SKM-1 treated with dmso at 0.1 percent for 144 hours (cell line): ENCODE measurements at regions not wholly inside any gene's neighbourhood (a gene's known extent, or its start where the extent isn't known, plus 50 kb on each side); places are given as distances from the start of the nearest gene placed in this dataset.
"Not testable (repeated sequence)": the region's sequence is repeated elsewhere in the genome, so short reads cannot be mapped to it uniquely, and the experiment has no call there.

Source experiments
- DNase-seq: peaks from one replicate; lab custom pipeline; 2025; ENCODE audit not compliant: unreplicated experiment; lab: John Stamatoyannopoulos, UW

- not testable (repeated sequence) for DNase-seq
Observed at GRCh38 chr10:33867199-33867789, 532.8 kb upstream of the NRP1 start.

GRCh38 chr10:33863352-33863751, 528.9 kb upstream of the NRP1 start:
- no peak for DNase-seq

- no peak for DNase-seq
Observed at GRCh38 chr10:33862536-33863105, 528.2 kb upstream of the NRP1 start.

DNA sequence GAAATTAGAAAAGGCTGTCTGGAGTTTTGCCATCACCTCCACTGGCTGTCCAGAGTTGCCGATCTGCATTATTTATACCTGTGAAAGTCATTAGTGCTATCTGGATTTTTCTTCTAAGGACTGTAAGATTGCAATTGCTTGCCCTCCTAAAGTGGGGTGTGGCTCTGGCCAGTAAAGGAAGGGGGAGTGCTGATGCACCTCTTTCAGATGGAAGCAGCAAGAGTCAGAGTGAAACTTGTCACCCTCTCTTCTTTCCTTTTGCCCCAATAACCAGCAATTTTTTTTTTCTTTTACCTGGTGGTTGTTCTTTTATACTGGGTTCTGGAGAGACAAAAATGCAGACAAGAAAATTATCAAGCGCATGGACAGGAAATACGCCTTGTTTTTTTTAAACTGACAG, 527.4 kb upstream of the NRP1 start:
- no peak for DNase-seq

- no peak for DNase-seq
Observed at GRCh38 chr10:33861016-33861704, 526.7 kb upstream of the NRP1 start.

DNA sequence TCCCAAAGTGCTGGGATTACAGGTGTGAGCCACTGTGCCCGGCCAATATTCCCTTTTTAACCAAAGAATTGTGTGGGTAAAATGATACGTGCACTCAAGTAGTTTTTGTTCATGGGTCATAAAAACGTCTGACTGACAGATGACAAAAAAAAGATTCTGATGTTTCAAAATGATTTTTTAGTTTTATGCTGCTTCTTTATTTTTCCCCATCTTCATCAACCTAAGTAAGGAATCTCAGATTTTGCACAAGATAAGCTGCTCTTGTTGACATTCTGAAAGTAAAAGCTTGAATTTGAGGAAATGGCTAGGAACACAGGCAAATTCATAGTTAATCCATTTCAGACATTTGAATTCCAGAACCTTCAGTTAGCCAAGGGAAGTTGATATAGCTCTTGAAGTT, 526.1 kb upstream of the NRP1 start:
- no peak for DNase-seq

- no peak for DNase-seq
Observed at GRCh38 chr10:33859319-33860022, 525.0 kb upstream of the NRP1 start.

- no peak for DNase-seq
Observed at GRCh38 chr10:33858326-33858725, 523.9 kb upstream of the NRP1 start.

- DNase-seq: not testable (repeated sequence)
Observed at GRCh38 chr10:33853221-33853620, 518.8 kb upstream of the NRP1 start.

- no peak for DNase-seq
Observed at GRCh38 chr10:33843379-33843778, 508.9 kb upstream of the NRP1 start.

GRCh38 chr10:33841678-33842077, 507.2 kb upstream of the NRP1 start:
- no peak for DNase-seq

- no peak for DNase-seq
Observed at GRCh38 chr10:33838731-33839130, 504.3 kb upstream of the NRP1 start.

- no peak for DNase-seq
Observed at GRCh38 chr10:33837736-33838135, 503.3 kb upstream of the NRP1 start.

DNA sequence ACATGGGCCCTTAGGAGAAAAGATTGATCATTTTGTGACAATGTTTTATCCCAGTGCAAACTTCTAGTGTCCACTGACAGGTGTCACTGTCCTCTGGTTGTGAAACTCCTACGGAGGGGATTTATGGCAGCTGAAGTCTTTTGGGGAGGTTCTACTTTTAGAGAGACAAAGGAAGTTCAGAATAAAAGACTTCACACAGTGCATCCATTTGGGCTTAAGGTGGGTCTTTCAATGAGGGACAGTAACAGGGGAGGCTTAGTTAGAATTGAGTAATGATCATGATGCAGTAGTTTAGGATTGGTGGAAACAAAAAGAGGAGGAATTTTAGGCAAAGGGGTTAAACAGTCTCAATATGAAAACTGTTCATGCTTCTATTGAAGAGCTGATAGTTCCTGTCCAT, 501.1 kb upstream of the NRP1 start:
- DNase-seq: no peak

GRCh38 chr10:33833566-33833965, 499.1 kb upstream of the NRP1 start:
- DNase-seq: no peak

GRCh38 chr10:33832124-33832787, 497.8 kb upstream of the NRP1 start:
- DNase-seq: no peak

DNA sequence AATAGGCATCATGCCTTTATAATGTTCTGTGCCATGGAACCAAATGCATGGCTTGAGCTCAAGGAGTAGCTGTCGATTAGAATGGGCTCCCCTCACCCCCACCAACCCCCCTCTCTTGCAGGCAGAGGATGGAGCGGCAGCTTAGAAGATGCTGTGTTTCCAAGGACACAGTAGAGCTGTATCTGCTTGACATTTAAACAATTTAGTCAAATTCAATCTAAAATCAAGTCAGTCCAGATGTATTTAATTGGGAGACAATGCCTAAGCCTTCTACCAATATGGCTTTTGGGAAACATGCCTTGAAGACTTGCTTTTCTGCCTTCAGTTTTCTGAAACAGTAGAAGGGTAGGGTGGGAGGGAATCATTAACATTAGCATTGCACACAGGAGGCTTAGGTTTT, 497.1 kb upstream of the NRP1 start:
- no peak for DNase-seq

DNA sequence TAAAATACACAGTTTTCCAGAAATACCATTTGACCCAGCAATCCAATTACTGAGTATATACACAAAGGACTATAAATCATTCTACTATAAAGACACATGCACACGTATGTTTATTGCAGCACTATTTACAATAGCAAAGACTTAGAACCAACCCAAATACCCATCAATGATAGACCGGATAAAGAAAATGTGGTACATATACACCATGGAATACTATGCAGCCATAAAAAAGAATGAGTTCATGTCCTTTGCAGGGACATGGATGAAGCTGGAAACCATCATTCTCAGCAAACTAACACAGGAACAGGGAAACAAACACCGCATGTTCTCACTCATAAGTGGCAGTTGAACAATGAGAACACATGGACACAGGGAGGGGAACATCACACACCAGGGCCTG, 495.4 kb upstream of the NRP1 start:
- not testable (repeated sequence) for DNase-seq

DNA sequence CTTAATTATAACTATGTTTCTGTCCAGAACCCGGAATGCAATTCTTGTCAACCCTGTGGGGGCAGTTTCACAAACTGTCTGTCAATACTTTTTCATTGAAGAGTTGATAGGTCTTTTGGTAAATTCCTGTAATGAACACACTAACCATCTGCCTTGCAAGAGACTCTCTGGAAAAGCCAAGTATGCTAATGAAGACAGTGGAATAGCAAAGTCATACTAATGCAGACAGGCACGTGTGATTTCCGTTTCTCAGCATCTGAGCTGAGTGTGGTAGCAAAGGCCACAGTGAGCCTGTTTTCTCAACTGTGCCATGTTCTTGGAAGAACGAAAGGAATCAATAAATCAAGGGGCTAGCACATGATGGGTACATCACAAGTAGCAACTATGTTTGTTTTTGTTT, 494.1 kb upstream of the NRP1 start:
- DNase-seq: no peak

DNA sequence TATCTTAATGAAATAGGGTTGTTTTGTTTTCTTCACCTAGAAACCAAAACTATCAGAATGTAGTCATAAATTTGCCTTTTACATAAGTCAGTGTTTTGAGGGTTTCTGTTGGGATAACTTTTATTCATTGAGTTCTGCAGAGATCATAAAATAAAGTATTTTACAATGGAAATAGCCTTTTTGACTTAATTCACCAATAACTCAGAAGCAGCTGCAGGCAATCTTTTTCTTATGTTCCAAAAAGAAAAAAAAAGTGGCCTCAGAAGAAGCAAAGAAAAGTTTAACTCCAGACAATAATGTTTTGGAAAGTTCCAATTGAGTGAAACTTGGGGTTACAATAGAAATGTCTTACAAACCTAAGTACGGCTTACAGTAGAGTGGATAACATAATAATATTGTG, 491.7 kb upstream of the NRP1 start:
- DNase-seq: no peak

GRCh38 chr10:33822774-33823173, 488.3 kb upstream of the NRP1 start:
- no peak for DNase-seq

DNA sequence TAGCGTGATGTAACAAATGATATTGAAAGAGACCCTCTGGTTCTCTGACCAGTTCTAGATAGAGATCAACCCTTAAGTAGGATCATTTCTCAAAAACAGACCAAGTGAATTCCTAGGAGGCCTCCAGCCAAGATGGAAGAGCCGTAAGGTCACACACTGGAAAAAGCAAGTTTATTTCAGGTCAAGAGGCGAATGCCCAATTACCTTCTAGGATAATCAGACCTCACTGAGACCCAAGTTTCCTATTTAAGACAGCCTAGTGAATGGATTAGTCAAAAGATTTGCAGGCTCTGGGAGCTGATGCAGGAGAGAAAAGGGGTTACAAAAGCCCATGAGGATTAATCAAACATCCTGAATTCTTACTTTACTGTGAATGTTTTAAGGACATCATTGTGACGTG, 486.1 kb upstream of the NRP1 start:
- DNase-seq: no peak
